ENCODE measurements at regions not wholly inside any gene's neighbourhood (a gene's known extent, or its start where the extent isn't known, plus 50 kb on each side); places are given as distances from the start of the nearest gene placed in this dataset.

DNA sequence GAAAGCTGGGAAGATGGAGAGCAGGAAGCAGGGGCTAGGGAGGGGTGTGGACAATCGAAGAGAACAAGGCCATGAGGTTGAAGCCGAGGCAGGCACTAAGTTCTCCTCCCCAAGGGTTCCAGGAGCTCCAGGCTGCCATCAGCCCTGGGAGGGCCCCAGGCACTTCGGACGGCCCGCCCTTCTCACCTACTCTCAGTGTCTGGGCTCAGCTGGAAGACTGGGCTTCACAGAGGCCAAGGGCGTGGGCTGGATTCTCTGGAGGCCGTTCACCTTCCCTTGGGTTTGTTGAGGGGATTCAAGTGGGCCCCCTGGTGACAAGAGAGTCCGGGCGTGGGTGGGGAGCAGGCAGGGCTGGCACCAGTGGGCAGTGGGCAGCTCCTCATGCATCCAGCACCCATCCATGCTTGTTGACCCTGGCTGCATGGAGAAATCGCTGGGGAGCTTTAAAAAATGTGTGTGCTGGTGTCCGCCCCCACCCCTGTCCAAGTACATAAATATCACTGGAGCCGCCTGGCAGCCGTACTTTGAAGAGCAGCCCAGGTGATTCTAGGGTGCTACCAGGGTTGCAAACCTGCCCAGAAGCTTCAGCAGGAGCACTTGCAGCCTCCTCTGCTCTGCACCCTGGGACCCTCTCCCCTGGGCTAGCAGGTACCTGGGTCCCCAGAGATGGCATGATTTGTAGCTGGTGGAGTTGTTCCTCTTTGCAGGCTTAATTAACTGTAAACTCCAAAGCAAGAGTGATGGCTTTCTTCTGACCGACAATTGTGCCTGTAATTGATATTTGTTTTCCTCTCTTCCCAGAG lies 74.3 kb downstream of the RTL6 start:
- no peak for DNase-seq

DNA sequence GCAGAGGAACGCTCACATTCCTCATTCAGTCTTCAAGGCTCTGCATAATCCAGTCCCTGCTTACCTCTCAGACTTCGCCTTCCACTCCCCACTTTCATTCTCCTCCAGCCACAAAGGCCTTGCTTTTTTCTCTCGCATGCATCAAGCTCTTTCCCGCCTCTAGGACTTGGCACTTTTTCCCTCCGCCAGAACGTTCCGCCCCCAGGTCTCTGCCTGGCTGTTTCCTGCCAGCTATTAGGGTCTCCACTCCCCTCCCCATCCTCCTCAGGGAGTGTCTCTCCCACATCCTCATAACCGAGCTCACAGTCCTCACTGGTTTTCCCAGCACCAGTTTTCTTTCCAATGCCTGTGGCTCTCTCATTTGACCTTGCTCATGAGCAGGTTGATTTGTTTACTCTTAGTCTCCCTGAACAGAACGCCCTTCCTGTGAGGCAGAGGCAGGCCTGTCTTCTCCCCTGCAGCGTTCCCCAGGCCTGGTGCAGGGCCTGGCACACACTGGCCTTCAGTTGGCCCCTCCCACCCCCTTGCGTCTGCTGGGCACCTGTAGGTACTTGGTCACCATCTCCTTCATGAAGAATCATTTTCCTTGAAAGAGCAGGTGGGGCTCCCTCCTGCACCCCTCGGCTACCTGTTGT lies 75.2 kb downstream of the RTL6 start:
- no peak for DNase-seq

DNA sequence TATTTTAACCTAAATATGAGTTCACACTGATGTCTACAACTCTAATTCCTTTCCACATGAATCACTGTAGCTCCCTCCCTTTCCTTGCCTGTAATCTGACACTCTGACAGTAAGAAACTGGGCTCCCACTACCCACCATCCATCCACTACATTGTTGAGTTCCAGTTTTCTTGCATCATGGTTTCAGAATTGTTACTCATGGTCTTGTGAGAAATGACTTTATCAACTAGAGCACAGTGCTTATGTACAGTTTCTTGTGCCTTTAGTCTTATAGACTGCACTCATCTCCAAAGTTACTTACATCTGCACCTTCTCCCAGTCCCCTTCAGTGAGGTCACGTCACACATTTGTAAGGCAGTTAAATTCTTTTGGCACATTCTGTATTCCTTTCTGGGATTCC lies 78.6 kb downstream of the RTL6 start:
- DNase-seq: no peak

DNA sequence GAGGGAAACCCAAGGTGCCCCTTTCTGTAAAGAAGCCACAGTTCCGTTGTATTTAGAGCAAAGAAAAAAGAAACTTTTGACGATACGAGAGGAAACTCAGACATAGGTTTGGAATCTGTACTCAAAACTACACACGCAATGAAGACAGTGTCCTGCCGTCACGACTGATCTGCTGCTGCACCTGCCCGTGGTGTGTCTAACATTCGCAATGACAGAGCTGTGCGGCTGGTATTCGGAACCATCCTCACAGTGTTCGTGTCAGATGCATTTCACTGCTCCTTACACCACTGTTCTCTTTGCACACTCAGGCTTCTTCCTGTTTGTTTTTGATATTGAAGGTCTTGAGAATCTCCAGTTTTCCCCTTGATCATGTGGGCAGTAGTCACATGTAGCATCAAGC lies 84.8 kb downstream of the RTL6 start:
- DNase-seq: no peak

DNA sequence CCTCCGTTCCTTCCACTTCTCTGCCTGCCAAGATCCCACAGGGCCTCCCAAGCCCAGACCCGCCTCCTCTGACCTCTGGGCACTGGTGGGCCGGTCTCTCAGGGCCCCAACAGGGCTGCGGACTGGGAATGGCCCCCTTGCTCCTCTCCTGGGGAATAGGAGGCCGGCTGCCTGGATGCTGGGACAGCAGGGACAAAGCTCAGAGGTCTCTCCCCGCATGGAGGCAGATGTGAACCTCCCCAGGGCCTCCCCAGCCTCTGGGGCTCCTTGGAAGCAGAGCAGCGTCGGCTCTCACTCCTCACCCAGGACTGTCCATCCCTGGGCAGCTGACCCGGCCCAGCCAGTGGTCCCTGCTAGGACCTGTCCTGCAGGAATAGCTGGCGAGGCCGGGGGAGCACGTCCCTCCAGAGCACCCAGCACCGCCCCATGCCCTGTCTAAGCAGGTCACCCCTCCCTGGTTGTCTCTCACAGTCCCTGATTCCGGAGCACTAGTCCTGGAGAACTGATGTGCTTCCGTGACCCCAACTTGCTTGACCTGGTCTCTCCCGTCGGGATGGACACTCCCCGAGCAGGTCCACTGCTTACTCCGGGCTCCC lies 85.8 kb downstream of the RTL6 start:
- no peak for DNase-seq

DNA sequence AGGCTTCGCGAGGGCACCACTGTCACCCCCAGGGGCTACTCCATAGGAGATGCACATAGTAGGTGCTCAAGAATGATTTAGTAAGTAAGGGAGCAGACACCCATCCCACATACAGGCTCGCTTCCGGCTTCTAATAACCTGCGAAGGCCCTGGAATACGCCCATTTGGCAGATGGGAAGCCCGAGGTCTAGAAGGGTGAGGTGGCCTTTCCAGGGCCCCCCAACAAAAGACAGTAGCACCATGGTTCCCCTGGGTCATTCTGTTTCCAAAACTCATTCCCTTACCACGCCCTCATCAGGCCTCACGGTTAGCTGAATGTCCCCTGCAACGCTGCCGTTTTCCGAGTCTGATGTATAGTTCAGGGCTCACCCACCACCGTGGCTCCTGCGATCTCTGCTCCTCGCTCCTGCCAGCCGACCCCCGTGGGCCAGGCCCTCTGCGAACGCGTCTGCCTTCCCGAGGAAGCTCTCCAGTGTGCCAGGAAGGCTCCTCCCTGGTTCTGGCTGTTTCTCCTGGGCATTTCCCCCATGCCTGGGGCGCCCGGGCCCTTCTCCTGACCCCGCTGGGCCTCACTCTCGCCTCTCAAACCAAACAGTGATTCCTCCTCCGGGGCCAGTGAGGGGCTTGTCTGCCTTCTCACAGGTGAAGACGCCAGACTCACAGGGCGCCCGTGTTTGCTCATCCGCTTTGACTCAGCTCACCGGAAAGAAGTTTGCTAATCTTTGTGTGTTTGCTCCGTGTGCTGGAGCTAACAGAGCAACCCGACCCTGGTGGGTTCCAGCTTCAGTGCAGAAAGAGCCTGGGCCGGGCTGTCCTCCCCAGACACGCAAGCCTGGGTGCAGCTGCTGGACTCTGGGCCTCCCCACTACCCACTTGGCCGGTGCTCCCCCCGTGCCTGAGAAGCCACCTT lies 86.6 kb downstream of the RTL6 start:
- no peak for DNase-seq

DNA sequence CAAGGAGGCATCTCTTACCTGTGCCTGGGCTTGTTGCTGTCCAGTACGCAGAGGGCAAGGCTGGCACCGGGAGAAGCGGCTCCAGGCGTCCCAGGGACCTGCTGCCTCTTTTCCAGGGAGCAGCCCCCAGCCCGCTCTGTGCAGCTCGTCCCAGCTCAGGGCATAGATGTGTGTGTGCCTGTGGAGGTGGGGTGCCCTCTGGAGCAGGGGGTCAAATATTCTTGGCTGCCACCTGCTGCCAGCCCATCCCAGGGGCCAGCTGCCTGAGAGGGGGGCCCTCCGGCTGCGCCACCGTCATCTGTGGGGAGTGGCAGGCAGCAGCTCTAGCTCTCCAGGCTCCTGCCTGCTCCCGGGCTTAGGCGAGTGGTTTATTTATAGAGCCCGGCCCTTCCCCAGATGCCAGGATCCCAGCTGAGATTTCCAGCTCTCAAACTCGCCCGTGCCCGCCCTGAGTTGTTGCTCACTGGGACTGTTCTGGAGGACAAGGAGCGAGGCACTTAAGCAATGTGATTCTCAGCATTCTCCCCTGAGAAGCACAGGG lies 87.5 kb downstream of the RTL6 start:
- no peak for DNase-seq

DNA sequence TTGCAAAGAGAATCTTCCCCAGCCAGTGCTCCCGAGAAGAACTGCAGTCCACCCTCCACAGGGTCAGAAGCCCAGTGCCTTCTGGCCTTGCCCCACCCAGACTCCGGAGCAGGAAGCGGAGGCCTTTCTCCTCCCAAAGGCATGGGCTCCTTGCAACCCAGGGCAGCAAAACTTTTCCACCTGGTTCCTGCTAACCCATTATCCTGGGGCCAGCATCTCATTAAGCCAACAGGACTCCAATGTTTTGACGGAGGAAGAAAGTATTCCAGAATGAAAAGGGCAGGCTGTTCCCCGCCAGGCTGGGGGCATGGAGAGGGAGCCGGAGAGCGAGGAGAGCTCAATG lies 88.1 kb downstream of the RTL6 start:
- DNase-seq: no peak

DNA sequence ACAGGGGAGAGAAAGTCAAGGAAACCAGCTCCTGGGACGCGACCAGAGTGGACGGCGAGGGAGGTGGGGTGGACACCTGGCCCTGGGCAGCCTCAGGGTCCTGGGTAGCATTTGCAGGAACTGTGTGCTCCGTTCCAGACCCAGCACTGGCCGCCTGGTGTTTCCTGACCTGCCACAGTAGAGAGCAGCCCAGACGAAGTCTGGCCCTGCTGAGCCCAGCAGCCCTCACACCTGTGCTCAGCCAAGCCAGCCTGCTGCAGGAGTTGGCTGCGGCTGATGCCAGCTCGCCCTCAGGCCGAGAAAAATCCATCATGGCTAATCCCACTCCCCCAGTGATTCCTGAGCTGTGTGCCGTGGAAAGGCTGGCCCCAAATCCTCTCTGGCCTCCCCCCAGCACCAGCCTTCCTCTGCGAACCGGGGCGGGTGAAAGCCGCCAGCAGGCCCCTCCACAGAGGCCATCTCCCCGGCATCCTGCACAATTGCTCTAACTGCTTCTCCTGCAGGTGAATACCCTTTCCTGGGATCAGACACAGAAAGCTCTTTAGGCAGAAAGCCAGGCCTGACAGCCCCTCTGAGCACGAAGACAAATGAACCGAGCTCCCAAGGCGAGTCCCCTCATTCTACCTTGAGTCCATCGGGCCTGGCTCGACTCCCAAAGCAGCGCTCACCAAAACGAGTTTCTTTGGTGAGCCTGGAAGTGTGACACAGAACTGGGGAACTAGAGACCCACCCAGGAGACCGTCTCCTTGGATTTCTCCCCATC lies 88.6 kb downstream of the RTL6 start:
- no peak for DNase-seq

DNA sequence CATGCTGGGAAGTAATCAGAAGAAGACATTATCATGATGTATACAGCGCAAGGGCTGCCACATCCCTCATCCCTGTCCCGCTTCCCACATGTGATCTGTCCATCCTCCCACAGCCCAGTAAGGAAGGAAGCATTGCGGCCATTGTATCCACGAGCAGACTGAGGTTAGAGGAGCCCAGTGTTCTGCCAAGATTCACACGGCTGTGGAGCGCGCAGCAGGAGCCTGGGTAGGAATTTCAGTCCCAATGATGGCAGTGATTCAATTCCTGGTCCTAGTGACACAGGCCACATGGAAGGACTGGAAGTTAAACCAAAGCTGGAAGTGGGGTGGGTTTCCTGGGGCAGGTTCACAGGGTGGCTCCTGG lies 89.2 kb downstream of the RTL6 start:
- no peak for DNase-seq

DNA sequence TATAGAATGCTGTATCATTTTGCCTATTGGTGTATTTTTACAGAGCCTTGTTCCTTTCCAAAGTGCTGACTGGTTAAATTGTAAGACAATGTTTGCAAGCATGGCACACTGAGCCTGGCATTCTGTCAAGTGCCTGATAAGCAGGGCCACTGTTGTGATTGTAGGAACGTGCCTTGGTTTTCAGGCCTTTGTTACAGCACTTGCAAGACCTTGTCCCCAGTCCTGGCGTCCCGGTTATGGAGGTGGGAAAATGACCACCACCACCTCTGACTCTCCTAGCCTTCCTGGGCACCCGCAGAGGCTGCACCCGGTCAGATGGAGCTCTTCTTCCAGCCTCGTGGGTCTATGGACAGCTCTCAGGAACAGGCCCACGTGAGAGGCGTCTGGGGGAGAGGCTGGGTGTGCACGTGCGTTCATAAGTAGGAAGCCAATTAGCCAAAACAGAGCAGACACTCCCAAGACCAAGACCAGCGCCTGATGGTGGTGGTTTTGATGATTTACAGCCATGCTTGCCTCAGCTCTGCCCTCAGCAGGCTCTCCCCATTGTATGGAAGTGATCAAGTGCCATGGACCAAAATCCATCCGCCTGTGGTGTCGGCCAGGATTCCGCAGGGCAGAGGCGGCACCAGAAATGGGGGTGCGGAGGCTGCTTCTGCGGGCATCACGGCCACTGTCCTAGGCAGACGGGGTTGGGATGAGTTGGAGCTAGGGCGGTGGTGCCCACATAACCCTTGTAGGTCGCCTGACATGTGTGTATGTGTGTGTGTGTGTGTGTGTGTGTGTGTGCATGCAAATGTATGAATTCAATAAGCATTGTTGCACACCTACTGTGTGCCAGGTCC lies 89.8 kb downstream of the RTL6 start:
- no peak for DNase-seq

DNA sequence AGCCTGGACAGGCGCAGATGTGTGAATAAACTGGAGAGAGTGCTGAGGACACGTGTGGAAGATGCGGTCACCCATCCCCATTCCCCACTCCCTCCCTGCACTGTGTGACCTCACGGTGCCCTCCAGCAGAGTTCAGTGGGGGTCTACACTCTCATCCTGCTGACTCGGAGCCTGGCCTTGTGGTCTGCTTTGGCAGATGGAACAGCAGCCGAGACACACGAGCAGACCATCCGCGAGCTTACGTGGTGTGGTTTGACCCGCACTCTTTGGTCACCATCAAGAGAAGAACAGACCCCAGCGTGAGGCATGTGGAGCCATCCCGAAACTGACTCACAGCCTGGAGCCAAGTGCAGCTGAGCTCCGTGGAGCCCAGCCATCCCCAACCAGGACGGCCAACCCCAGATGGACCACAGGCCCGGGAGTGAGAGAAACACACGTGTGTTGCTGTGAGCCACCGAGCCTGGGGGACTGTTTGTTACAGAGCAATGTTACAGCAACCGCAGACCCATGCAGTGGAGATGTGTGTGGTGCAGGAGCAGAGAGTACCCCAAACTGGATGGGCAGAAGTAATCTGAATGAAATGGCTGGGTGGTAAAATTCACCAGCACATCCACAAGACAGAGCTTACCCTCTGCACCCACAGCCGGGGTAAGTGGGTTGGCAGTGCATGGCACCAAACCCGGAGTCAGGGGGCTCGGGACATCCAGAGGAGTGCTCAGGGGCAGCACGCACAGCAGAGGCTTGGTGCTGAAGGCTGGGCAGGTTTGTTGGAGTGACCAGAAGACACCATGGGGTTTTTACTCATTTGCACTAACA lies 90.7 kb downstream of the RTL6 start:
- no peak for DNase-seq

DNA sequence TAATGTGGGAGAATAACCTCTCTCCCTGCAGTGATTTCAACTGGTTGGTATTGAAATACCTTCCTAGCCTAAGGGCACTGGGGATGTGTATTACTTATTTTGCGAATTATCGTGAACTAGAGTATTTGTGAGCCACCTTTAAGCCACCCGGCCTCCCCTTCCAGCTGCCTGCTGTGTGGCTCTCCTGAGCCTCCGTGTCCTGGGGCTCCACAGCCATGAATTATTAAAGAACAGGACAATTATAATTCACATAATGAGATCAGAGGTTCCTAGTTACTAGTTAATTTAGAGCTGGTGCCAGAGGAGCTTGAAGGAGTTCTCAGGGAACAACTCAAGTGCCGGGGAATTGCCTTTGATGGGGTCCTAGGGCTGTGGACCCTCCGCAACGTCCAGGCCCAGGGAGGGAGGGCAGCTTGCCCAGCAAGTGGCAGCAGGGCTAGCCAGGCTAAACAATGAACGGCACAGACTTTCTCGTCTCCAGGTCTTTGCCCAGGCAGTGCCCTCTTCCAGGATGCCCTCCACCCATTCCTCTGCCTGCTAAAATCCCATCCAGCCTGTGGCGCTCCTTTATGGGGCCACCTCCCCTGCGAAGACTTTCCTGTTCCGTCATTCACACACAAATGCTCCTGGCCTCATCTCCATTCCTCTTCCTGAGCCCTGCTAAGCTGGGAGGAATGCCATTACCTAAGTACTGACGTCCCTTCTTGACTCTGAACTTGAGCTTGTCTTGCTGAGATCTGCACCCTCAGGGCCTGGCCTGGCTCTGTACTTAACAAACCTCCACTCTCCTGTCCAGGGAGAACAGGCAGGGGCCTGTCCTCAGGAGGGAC lies 91.5 kb downstream of the RTL6 start:
- DNase-seq: no peak

DNA sequence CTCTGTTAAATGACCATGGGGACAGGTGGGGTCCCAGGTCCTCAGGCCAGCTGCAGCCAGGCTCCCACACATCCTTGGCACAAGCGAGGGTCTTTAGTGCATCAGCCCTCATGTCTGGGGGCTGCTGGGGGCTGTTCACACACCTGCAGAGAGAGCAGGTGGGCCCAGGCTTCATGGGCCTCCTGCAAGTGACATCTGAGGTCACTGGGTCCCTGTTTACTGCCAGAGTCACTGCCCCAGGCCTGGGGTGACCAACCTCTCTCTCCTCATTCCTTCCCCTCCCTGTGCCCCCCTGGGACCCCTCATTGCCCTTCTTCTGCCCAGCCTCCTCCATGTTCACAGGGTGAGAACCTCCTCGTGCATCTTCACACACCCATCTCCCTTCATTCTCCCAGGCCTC lies 92.4 kb downstream of the RTL6 start:
- no peak for DNase-seq

DNA sequence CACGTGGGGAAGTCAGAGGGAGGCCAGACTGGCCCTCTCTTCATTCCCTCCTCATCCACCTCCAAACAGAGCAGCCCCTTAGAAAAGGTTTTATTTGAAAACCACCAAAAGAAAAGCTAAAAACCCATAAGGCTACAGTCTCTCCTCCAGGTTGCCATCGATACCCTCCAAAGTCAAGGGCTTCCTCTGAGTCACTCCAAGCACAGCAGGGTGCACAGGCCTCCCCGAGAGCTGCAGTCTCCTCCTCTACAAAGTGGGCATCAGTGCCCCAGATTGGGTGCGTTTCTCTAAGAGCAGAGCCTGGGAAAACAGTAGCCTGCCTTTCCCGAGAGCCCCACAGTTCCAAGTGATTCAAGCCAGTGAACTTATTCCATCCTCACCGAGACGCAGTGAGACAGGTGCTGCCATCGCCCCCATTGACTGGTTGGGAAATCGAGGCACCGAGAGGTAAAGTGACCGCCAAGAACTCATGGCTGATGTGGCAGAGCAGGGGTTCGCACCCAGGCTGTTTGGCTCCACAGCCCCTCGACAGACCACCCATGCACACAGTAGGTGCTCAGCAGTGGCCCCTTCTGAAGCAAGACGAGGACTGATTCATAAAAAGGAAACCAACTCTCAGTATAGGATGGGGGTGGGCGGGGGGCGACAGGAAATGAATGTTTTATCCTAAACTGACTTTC lies 91.7 kb upstream of the SHISAL1 start:
- DNase-seq: no peak

DNA sequence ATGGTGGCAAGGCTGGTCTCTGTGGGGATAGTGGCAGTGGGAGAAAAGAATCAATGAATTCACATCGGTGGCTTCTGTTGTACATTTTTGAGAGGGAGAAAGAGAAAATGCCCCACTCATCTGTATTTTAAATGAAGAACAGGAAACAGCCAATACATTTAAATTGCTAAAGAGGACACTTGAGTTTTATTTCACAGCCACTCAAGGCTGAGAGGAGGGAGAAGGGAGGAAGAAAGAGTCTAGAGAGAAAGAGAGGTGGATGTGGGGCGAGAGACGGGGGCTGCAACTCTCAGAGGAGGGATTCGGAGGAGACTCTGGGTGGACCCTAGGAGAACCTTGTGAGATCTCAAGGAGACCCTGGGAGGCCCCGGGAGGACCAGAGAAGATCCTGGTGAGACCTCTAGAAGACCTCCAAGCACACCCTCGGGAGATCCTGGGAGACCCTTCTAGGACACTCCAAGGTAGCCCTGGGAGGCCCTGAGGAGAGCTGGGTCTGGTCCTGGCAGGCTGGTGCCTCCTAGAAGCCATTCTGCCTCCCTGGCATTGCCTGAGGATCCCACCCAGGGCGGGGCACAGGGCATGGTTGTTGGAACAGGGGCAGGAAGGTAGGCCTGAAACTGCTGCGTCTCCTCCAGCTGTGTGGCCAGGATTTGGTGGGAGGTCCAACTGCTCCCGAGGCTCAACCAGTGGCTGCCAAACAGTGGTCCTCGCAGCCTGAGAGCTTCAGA lies 91.0 kb upstream of the SHISAL1 start:
- no peak for DNase-seq

DNA sequence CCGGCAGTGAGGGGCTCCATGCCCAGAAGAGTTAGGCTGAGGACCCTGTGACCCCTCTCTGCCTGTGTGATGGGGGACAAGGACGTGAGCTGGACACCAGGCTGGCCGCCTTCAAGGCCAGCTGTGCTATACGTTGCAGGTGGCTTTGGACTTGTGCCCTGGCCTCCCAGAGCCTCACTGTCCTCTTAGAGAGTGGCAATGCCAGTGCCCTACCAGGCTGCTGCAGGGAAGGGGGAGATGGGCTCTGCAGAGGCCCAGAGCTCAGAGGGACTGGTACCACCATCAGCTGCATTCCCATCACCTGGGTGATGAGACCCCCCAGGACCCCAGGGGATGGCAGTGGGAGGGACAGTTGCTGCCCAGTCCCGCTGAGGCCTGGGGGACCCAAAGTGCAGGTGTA lies 90.4 kb upstream of the SHISAL1 start:
- DNase-seq: no peak
